ENCODE measurements at regions not wholly inside any gene's neighbourhood (a gene's known extent, or its start where the extent isn't known, plus 50 kb on each side); places are given as distances from the start of the nearest gene placed in this dataset.

- no peak for DNase-seq (ENCODE audit: extremely low spot score, insufficient read length, low read depth)
- FAIRE-seq: no peak
Measured at GRCh38 chr7:16241017-16241416, 180.3 kb downstream of the CRPPA start.

- FAIRE-seq: no peak
- DNase-seq (ENCODE audit: extremely low spot score, insufficient read length, low read depth): no peak
Measured at GRCh38 chr7:16236381-16236780, 185.0 kb downstream of the CRPPA start.

- FAIRE-seq (no peak), DNase-seq (ENCODE audit: extremely low spot score, insufficient read length, low read depth) (no peak)
Measured at GRCh38 chr7:16235147-16236114, 185.9 kb downstream of the CRPPA start.

- no peak for FAIRE-seq
Measured at GRCh38 chr7:16234493-16235146, 186.7 kb downstream of the CRPPA start.

GRCh38 chr7:16233517-16233916 is 187.8 kb downstream of the CRPPA start:
- FAIRE-seq: no peak
- no peak for DNase-seq (ENCODE audit: extremely low spot score, insufficient read length, low read depth)

More at GRCh38 chr7:16234493-16235146, 186.7 kb downstream of the CRPPA start:
- DNase-seq (ENCODE audit: extremely low spot score, insufficient read length, low read depth): no peak

- no peak for DNase-seq (ENCODE audit: extremely low spot score, insufficient read length, low read depth)
- FAIRE-seq: no peak
Measured at GRCh38 chr7:16232273-16232672, 189.1 kb downstream of the CRPPA start.

GRCh38 chr7:16223963-16224707 is 197.2 kb downstream of the CRPPA start:
- FAIRE-seq (no peak), DNase-seq (ENCODE audit: extremely low spot score, insufficient read length, low read depth) (no peak)

- DNase-seq (ENCODE audit: extremely low spot score, insufficient read length, low read depth) (no peak), FAIRE-seq (no peak)
Measured at GRCh38 chr7:16212610-16213009, 208.7 kb downstream of the CRPPA start.

GRCh38 chr7:16212032-16212431 is 209.3 kb downstream of the CRPPA start:
- FAIRE-seq (no peak), DNase-seq (ENCODE audit: extremely low spot score, insufficient read length, low read depth) (no peak)

- no peak for FAIRE-seq
- DNase-seq (ENCODE audit: extremely low spot score, insufficient read length, low read depth): no peak
Measured at GRCh38 chr7:16211402-16211925, 209.9 kb downstream of the CRPPA start.

GRCh38 chr7:16210171-16210570 is 211.2 kb downstream of the CRPPA start:
- DNase-seq (ENCODE audit: extremely low spot score, insufficient read length, low read depth) (no peak), FAIRE-seq (no peak)

- no peak for DNase-seq (ENCODE audit: extremely low spot score, insufficient read length, low read depth)
- FAIRE-seq: no peak
Measured at GRCh38 chr7:16207321-16207720, 214.0 kb downstream of the CRPPA start.

GRCh38 chr7:16205466-16205865 is 215.9 kb downstream of the CRPPA start:
- no peak for FAIRE-seq

GRCh38 chr7:16204953-16205352 is 216.4 kb downstream of the CRPPA start:
- FAIRE-seq (no peak), DNase-seq (ENCODE audit: extremely low spot score, insufficient read length, low read depth) (no peak)

More at GRCh38 chr7:16205466-16205865, 215.9 kb downstream of the CRPPA start:
- DNase-seq (ENCODE audit: extremely low spot score, insufficient read length, low read depth): no peak

GRCh38 chr7:16203065-16203464 is 218.3 kb downstream of the CRPPA start:
- DNase-seq (ENCODE audit: extremely low spot score, insufficient read length, low read depth) (no peak), FAIRE-seq (no peak)

GRCh38 chr7:16202303-16202702 is 219.0 kb downstream of the CRPPA start:
- no peak for DNase-seq (ENCODE audit: extremely low spot score, insufficient read length, low read depth)
- FAIRE-seq: no peak

- DNase-seq (ENCODE audit: extremely low spot score, insufficient read length, low read depth): no peak
- FAIRE-seq: no peak
Measured at GRCh38 chr7:16200591-16200990, 220.7 kb downstream of the CRPPA start.

- no peak for FAIRE-seq
- DNase-seq (ENCODE audit: extremely low spot score, insufficient read length, low read depth): no peak
Measured at GRCh38 chr7:16193631-16194030, 227.7 kb downstream of the CRPPA start.

- DNase-seq (ENCODE audit: extremely low spot score, insufficient read length, low read depth) (no peak), FAIRE-seq (no peak)
Measured at GRCh38 chr7:16189026-16189715, 232.2 kb downstream of the CRPPA start.

GRCh38 chr7:16187131-16187530 is 234.2 kb downstream of the CRPPA start:
- DNase-seq (ENCODE audit: extremely low spot score, insufficient read length, low read depth) (no peak), FAIRE-seq (no peak)
